K562 (cell line): ENCODE measurements at regions not wholly inside any gene's neighbourhood (a gene's known extent, or its start where the extent isn't known, plus 50 kb on each side); places are given as distances from the start of the nearest gene placed in this dataset.

ENCODE experiments used
- EP300 ChIP-seq: IDR thresholded peaks from 2 replicates; pipeline ENCODE4 v1.6.1; 2012; ENCODE audit warnings: low read length, improper control_type of control experiment
- FOXK2 ChIP-seq, 2 experiments: fragments of 450-650 bp; IDR thresholded peaks in 1 of 2; conservative IDR thresholded peaks in 1 of 2; 2 replicates each; pipeline ENCODE4 v1.6.1; 2016; ENCODE audit warnings: low read depth in 2 of 2, mild to moderate bottlenecking in 1 of 2
- GABPA ChIP-seq: fragments of 200-800 bp; sonication (Bioruptor generic); conservative IDR thresholded peaks from 2 replicates; pipeline ENCODE4 v1.6.1; 2016; ENCODE audit warnings: low read depth, missing genetic modification characterization, missing compliant biosample characterization
- GATAD2A ChIP-seq: fragments of 450-650 bp; IDR thresholded peaks from 2 replicates; pipeline ENCODE4 v1.6.1; 2017
- KAT7 ChIP-seq: sonication (generic); formaldehyde crosslinking; IDR thresholded peaks from 2 replicates; pipeline ENCODE4 v1.8.0; 2022; ENCODE audit warnings: missing genetic modification reagents, mild to moderate bottlenecking, borderline replicate concordance
- MTA1 ChIP-seq: fragments of 450-650 bp; IDR thresholded peaks from 2 replicates; pipeline ENCODE4 v1.6.1; 2017; ENCODE audit warnings: borderline replicate concordance
- POLR2A ChIP-seq: fragments of 450-650 bp; conservative IDR thresholded peaks from 2 replicates; pipeline ENCODE4 v1.6.1; 2016
- POLR2AphosphoS5 ChIP-seq: IDR thresholded peaks from 2 replicates; pipeline ENCODE4 v1.6.1; 2011; ENCODE audit warnings: mild to moderate bottlenecking, low read depth, low read length, moderate library complexity; ENCODE audit not compliant: control insufficient read depth, insufficient read depth
- RCOR1 ChIP-seq, 2 experiments: IDR thresholded peaks; 2 replicates each; pipeline ENCODE4 v1.6.1; 2012; ENCODE audit warnings: low read depth in 2 of 2, low read length in 2 of 2, borderline replicate concordance in 1 of 2, improper control_type of control experiment in 1 of 2
- SMC3 ChIP-seq: conservative IDR thresholded peaks from 2 replicates; pipeline ENCODE4 v1.6.1; 2011; ENCODE audit warnings: low read depth, low read length, improper control_type of control experiment; ENCODE audit not compliant: insufficient read depth
- TCF7L2 ChIP-seq: fragments of 150-350 bp; IDR thresholded peaks from 2 replicates; pipeline ENCODE4 v1.6.1; 2016; ENCODE audit warnings: low read depth, mild to moderate bottlenecking, low read length, moderate library complexity
- ZBTB1 ChIP-seq: sonication (generic); formaldehyde crosslinking; IDR thresholded peaks from 2 replicates; pipeline ENCODE4 v1.8.1; 2023; ENCODE audit warnings: missing genetic modification reagents, low read depth, mild to moderate bottlenecking, borderline replicate concordance
- TF ChIP-seq, protein P1 (sequence below), 3 experiments: IDR thresholded peaks in 2 of 3; conservative IDR thresholded peaks in 1 of 3; 2 replicates each; pipeline ENCODE4 v1.5.1; 2011 to 2012; ENCODE audit warnings: low read length in 3 of 3, mild to moderate bottlenecking in 3 of 3, control low read depth in 2 of 3, improper control_type of control experiment in 1 of 3, inconsistent platforms in 1 of 3, low read depth in 1 of 3, mixed read lengths in 1 of 3, moderate library complexity in 1 of 3; ENCODE audit not compliant: insufficient read depth in 2 of 3

DNA sequence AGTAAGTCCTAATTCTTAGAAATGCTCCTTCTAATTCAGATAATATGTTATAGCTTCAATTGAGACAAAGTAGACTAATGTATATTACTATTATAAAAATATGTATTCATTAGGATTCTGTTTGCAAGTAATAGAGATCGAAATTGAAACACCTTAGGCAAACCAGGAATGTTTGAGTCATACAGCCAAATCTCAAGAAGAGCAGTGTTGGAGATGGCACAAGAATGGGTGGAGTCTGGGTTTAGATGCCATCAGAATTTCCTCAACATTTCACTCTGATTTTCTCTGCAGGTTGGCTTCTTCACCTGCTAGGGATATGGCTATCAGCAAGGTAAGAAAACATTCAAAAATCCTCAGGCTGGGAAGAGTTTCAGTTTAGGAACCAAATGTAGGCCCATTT, 405.4 kb downstream of the CCDC85A start:
- no peak for TF ChIP-seq ZBTB1 (CRISPR knock-in tag)
- no peak for TF ChIP-seq EP300
- no peak for TF ChIP-seq GABPA
- TF ChIP-seq FOXK2 (conservative IDR thresholded peaks at IDR 0.05 in 1 of 2, IDR thresholded peaks at IDR 0.05 in 1 of 2; ENCODE audit: low read depth in 2 of 2): no peak
- TF ChIP-seq, protein P1, sequence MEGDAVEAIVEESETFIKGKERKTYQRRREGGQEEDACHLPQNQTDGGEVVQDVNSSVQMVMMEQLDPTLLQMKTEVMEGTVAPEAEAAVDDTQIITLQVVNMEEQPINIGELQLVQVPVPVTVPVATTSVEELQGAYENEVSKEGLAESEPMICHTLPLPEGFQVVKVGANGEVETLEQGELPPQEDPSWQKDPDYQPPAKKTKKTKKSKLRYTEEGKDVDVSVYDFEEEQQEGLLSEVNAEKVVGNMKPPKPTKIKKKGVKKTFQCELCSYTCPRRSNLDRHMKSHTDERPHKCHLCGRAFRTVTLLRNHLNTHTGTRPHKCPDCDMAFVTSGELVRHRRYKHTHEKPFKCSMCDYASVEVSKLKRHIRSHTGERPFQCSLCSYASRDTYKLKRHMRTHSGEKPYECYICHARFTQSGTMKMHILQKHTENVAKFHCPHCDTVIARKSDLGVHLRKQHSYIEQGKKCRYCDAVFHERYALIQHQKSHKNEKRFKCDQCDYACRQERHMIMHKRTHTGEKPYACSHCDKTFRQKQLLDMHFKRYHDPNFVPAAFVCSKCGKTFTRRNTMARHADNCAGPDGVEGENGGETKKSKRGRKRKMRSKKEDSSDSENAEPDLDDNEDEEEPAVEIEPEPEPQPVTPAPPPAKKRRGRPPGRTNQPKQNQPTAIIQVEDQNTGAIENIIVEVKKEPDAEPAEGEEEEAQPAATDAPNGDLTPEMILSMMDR (IDR thresholded peaks at IDR 0.05 in 2 of 3, conservative IDR thresholded peaks at IDR 0.05 in 1 of 3; ENCODE audit: insufficient read depth in 2 of 3, low read depth in 1 of 3, low read length in 3 of 3): no peak
- no peak for TF ChIP-seq KAT7
- no peak for TF ChIP-seq MTA1
- TF ChIP-seq POLR2A: no peak
- TF ChIP-seq POLR2AphosphoS5: no peak
- no peak for TF ChIP-seq GATAD2A
- no peak for TF ChIP-seq RCOR1 (IDR thresholded peaks at IDR 0.05; ENCODE audit: borderline replicate concordance in 1 of 2, low read depth in 2 of 2, low read length in 2 of 2)
- no peak for TF ChIP-seq TCF7L2
- no peak for TF ChIP-seq SMC3
